VCaP (cell line): ENCODE measurements at regions not wholly inside any gene's neighbourhood (a gene's known extent, or its start where the extent isn't known, plus 50 kb on each side); places are given as distances from the start of the nearest gene placed in this dataset.
"Not testable (repeated sequence)": the region's sequence is repeated elsewhere in the genome, so short reads cannot be mapped to it uniquely, and the experiment has no call there.

ENCODE experiments used
- H3K27ac ChIP-seq: fragments of 450-650 bp; 2 replicates; pipeline ENCODE4 v1.5.1; 2017
- CTCF ChIP-seq: fragments of 450-650 bp; conservative IDR thresholded peaks from 2 replicates; pipeline ENCODE4 v1.5.1; 2017; ENCODE audit warnings: mild to moderate bottlenecking, moderate library complexity

- TF ChIP-seq CTCF, result no peak
- H3K27ac ChIP-seq, result no peak overlapping the region
Observed at GRCh38 chr5:13350767-13351166, 593.7 kb downstream of the DNAH5 start.

DNA sequence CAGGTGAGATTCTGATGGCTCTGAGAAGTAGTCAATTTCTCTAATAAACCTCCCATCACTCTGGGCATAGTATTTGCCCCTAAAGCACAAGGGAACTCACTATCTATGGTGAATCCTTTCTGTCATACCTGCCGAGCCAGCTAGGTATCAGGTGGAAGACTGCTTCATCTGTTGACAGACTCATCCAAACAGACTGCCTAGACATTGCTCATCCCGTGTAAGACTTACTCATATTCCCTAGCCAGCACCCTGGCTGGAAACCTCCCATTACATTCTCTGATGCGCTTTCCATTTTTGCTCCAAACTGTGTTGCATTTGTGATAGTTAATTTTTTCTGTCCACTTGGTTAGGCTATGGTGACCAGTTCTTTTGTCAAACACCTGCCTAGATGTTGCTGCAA, 595.9 kb downstream of the DNAH5 start:
- no peak overlapping the region for H3K27ac ChIP-seq
- no peak for TF ChIP-seq CTCF

DNA sequence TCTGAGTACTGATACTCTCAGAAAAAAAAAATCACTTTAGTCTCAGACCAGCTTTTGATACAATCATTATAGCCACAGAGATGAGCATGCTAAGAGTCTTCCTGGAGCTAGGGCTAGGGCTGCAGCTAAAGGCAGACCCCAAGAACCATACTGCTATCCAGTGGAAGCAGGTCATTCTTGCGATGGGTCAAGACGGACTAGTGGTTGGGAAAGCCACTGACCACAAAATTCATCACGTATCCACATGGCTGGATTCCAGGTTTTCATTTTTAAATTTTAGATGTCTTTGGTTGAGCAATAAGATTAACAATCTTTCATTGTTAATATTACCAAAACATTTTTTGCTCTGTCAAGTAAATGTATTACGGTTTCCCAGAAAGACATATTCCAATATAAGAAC, 598.1 kb downstream of the DNAH5 start:
- no peak for TF ChIP-seq CTCF
- H3K27ac ChIP-seq, result no peak overlapping the region

- no peak for TF ChIP-seq CTCF
- no peak overlapping the region for H3K27ac ChIP-seq
Observed at GRCh38 chr5:13339093-13339492, 605.4 kb downstream of the DNAH5 start.

- H3K27ac ChIP-seq, result not testable (repeated sequence)
Observed at GRCh38 chr5:13335026-13335425, 609.5 kb downstream of the DNAH5 start.

DNA sequence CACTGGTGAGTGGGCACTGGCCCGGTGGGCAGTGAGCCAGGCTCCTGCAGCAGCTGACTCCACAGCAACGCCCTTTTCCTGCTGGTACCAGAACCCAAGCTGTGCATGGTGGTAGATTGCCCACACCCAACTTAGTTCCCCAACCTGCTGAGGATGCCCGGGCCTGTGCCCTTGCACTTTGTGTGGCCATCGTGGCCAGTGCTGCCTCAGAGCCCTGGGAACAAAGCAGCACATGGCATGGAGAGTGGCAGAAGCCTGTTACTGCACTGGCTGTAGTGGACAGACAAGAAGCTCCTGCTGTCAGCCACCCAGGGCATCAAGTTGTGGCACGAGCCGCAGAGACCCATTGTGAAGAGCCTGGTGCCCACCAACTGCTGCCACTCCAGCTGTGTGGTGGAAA, 612.9 kb downstream of the DNAH5 start:
- TF ChIP-seq CTCF, result no peak
- H3K27ac ChIP-seq, result no peak overlapping the region

- no peak for TF ChIP-seq CTCF
- H3K27ac ChIP-seq, result no peak overlapping the region
Observed at GRCh38 chr5:13328316-13328715, 616.2 kb downstream of the DNAH5 start.

DNA sequence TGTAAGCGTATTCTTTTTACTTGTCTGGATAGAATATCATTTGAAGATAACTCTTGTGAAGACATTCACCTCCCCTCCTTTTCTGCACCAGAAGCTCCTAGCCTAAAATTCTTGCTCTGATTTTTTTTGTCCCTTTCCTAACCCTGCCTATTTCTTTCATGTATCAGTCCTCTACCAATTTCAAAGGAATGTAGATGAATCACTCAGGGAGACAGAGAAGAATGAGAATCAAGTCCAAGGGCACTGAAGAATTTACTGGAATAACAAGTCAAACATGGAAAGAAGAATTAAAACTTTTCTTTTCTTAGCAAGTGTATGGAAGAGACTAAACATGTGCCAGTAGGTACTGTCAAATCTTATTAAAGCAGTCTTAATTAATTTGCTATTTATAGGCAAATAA, 618.7 kb downstream of the DNAH5 start:
- no peak for TF ChIP-seq CTCF
- H3K27ac ChIP-seq, result no peak overlapping the region
